DND-41 (cell line): ENCODE measurements at regions not wholly inside any gene's neighbourhood (a gene's known extent, or its start where the extent isn't known, plus 50 kb on each side); places are given as distances from the start of the nearest gene placed in this dataset.

Experiments used
- ATAC-seq: fragments of 200-7000 bp; cut with Tn5 transposase; 3 replicates; pipeline ENCODE4 v1.9.1; 2021; ENCODE audit warnings: low read depth; ENCODE audit not compliant: insufficient read depth
- DNase-seq: peaks from one replicate; pipeline ENCODE4 v3.0.0-alpha.2; 2020
- H2AFZ ChIP-seq: 2 replicates; pipeline ENCODE4 v1.6.0; 2012; ENCODE audit warnings: low read depth, low read length
- H3K27ac ChIP-seq: 2 replicates; pipeline ENCODE4 v1.5.1; 2012; ENCODE audit warnings: low read length, inconsistent platforms
- H3K27me3 ChIP-seq: fragments of 200-600 bp; sonication (generic); 2 replicates; pipeline ENCODE4 v1.6.0; 2012; ENCODE audit warnings: low read length, mild to moderate bottlenecking, inconsistent platforms; ENCODE audit not compliant: insufficient read depth, poor library complexity
- H3K36me3 ChIP-seq: 2 replicates; pipeline ENCODE4 v1.5.1; 2012; ENCODE audit warnings: low read length, inconsistent platforms; ENCODE audit not compliant: insufficient read depth
- H3K4me1 ChIP-seq: 2 replicates; pipeline ENCODE4 v1.5.1; 2012; ENCODE audit warnings: mild to moderate bottlenecking, low read length; ENCODE audit not compliant: insufficient read depth
- H3K4me2 ChIP-seq: 2 replicates; pipeline ENCODE4 v1.6.0; 2012; ENCODE audit warnings: mild to moderate bottlenecking, moderate library complexity, low read length, inconsistent platforms; ENCODE audit not compliant: insufficient read depth
- H3K4me3 ChIP-seq, 2 experiments: fragments of 200-600 bp in 1 of 2; shearing (Covaris generic) in 1 of 2; 2 replicates each; pipeline ENCODE4 v1.5.1; 2012 to 2016; ENCODE audit warnings: inconsistent platforms in 2 of 2, low read length in 2 of 2, mild to moderate bottlenecking in 2 of 2, low read depth in 1 of 2, moderate library complexity in 1 of 2
- H3K79me2 ChIP-seq: 2 replicates; pipeline ENCODE4 v1.6.0; 2012; ENCODE audit warnings: low read length, inconsistent platforms; ENCODE audit not compliant: insufficient read depth
- H3K9ac ChIP-seq: 2 replicates; pipeline ENCODE4 v1.6.0; 2012; ENCODE audit warnings: low read depth, mild to moderate bottlenecking, inconsistent platforms, low read length, moderate library complexity
- H3K9me3 ChIP-seq: 2 replicates; pipeline ENCODE4 v1.5.1; 2012; ENCODE audit warnings: low read length, moderate library complexity, mild to moderate bottlenecking, inconsistent platforms; ENCODE audit not compliant: insufficient read depth, severe bottlenecking
- H4K20me1 ChIP-seq: 2 replicates; pipeline ENCODE4 v1.6.0; 2012; ENCODE audit warnings: low read length; ENCODE audit not compliant: insufficient read depth
- CTCF ChIP-seq: IDR thresholded peaks from 2 replicates; pipeline ENCODE4 v1.5.1; 2012; ENCODE audit warnings: borderline replicate concordance, low read length, moderate library complexity, mild to moderate bottlenecking; ENCODE audit not compliant: poor library complexity, severe bottlenecking; ENCODE audit errors: extremely low read depth
- EZH2 ChIP-seq: IDR thresholded peaks from 3 replicates; pipeline ENCODE4 v1.6.1; 2012; ENCODE audit warnings: borderline replicate concordance, low read depth, mild to moderate bottlenecking, moderate library complexity, low read length, inconsistent platforms; ENCODE audit not compliant: severe bottlenecking

- Histone ChIP-seq H4K20me1 (no peaks in the 10 kb centered on the region), H3K4me3 (no peak overlapping the region), H3K4me2 (no peak overlapping the region), H3K27ac (no peak overlapping the region), H3K27me3 (no peaks in the 10 kb centered on the region), H3K36me3 (no peaks in the 10 kb centered on the region), H3K9me3 (peaks cover 38% of the 10 kb centered on the region), H3K9ac (no peak overlapping the region), H2AFZ (no peak overlapping the region), H3K4me1 (no peaks in the 10 kb centered on the region), H3K79me2 (no peaks in the 10 kb centered on the region)
- DNase-seq (no peak), ATAC-seq (no peak)
- no peak for TF ChIP-seq EZH2
- TF ChIP-seq CTCF = no peak
These were observed 142.5 kb upstream of the ZNF479 start for GRCh38 chr7:57274535-57275283.

- DNase-seq = no peak
- Histone ChIP-seq H3K79me2 (no peaks in the 10 kb centered on the region), H3K4me3 (no peak overlapping the region), H3K9ac (no peak overlapping the region), H2AFZ (no peak overlapping the region), H3K9me3 (peaks cover 7% of the 10 kb centered on the region), H4K20me1 (no peaks in the 10 kb centered on the region), H3K36me3 (no peaks in the 10 kb centered on the region), H3K27me3 (no peaks in the 10 kb centered on the region), H3K4me2 (no peak overlapping the region), H3K4me1 (no peaks in the 10 kb centered on the region), H3K27ac (no peak overlapping the region)
- TF ChIP-seq CTCF (no peak), EZH2 (no peak)
- no peak for ATAC-seq
These were observed 149.2 kb upstream of the ZNF716 start for GRCh38 chr7:57300747-57301146.

- H3K27ac ChIP-seq = no peak overlapping the region
- H3K36me3 ChIP-seq = no peaks in the 10 kb centered on the region
- H4K20me1 ChIP-seq = no peaks in the 10 kb centered on the region
- no peaks in the 10 kb centered on the region for H3K79me2 ChIP-seq
- H3K9me3 ChIP-seq = peaks cover 12% of the 10 kb centered on the region
- TF ChIP-seq CTCF = peak; percentile 41
- no peak for TF ChIP-seq EZH2
- H3K4me3 ChIP-seq = no peak overlapping the region
- peak; percentile 5 for DNase-seq
- H3K4me1 ChIP-seq = no peaks in the 10 kb centered on the region
- ATAC-seq = 0 out of 3 replicates have a peak, but pooled peaks have one; percentile 53
- H3K27me3 ChIP-seq = no peaks in the 10 kb centered on the region
- H3K9ac ChIP-seq = no peak overlapping the region
- no peak overlapping the region for H2AFZ ChIP-seq
- H3K4me2 ChIP-seq = no peak overlapping the region
These were observed 144.7 kb upstream of the ZNF716 start for GRCh38 chr7:57305192-57305748.
